GM19455 (cell line): ENCODE measurements at regions not wholly inside any gene's neighbourhood (a gene's known extent, or its start where the extent isn't known, plus 50 kb on each side); places are given as distances from the start of the nearest gene placed in this dataset.
"Not testable (repeated sequence)": the region's sequence is repeated elsewhere in the genome, so short reads cannot be mapped to it uniquely, and the experiment has no call there.

Experiments
- ATAC-seq: cut with Tn5 transposase; IDR thresholded peaks from one replicate; pipeline ENCODE4 v1.9.1; 2021; ENCODE audit not compliant: unreplicated experiment

- no peak for ATAC-seq
These were observed 203.9 kb downstream of the NUFIP1 start for GRCh38 chr13:44785401-44785800.

GRCh38 chr13:44784708-44785080 is 204.6 kb downstream of the NUFIP1 start:
- no peak for ATAC-seq

GRCh38 chr13:44783994-44784707 is 205.1 kb downstream of the NUFIP1 start:
- ATAC-seq: no peak

- no peak for ATAC-seq
These were observed 204.6 kb upstream of the TSC22D1 start for GRCh38 chr13:44780591-44781280.

- no peak for ATAC-seq
These were observed 202.8 kb upstream of the TSC22D1 start for GRCh38 chr13:44778761-44779484.

- not testable (repeated sequence) for ATAC-seq
These were observed 199.2 kb upstream of the TSC22D1 start for GRCh38 chr13:44775290-44775689.

GRCh38 chr13:44770951-44771350 is 194.8 kb upstream of the TSC22D1 start:
- no peak for ATAC-seq

- ATAC-seq: no peak
These were observed 193.6 kb upstream of the TSC22D1 start for GRCh38 chr13:44769686-44770085.

- ATAC-seq: no peak
These were observed 192.8 kb upstream of the TSC22D1 start for GRCh38 chr13:44768775-44769581.

GRCh38 chr13:44768239-44768638 is 192.1 kb upstream of the TSC22D1 start:
- no peak for ATAC-seq

GRCh38 chr13:44765001-44765471 is 188.9 kb upstream of the TSC22D1 start:
- ATAC-seq: no peak

- ATAC-seq: no peak
These were observed 188.2 kb upstream of the TSC22D1 start for GRCh38 chr13:44764302-44764692.

GRCh38 chr13:44763615-44764301 is 187.6 kb upstream of the TSC22D1 start:
- ATAC-seq: no peak

- no peak for ATAC-seq
These were observed 186.8 kb upstream of the TSC22D1 start for GRCh38 chr13:44762911-44763310.

GRCh38 chr13:44760434-44760833 is 184.3 kb upstream of the TSC22D1 start:
- ATAC-seq: no peak

GRCh38 chr13:44759384-44760360 is 183.5 kb upstream of the TSC22D1 start:
- no peak for ATAC-seq

GRCh38 chr13:44758630-44759383 is 182.7 kb upstream of the TSC22D1 start:
- no peak for ATAC-seq

GRCh38 chr13:44757671-44758070 is 181.5 kb upstream of the TSC22D1 start:
- ATAC-seq: no peak
